Heart right ventricle (tissue), 16 donors: ENCODE measurements at regions not wholly inside any gene's neighbourhood (a gene's known extent, or its start where the extent isn't known, plus 50 kb on each side); places are given as distances from the start of the nearest gene placed in this dataset.

ENCODE experiments used
- ATAC-seq, 8 donors: fragments of 200-7000 bp; cut with Tn5 transposase; one replicate each; pipeline ENCODE4 v1.9.1; 2020; ENCODE audit warnings: mild to moderate bottlenecking in 8 of 8, moderate library complexity in 8 of 8, moderate number of reproducible peaks in 1 of 8
- DNase-seq, 2 donors: peaks; one replicate each; pipeline ENCODE4 v3.0.0-alpha.2; 2020
- H3K27ac ChIP-seq, 10 donors: fragments of 200-600 bp; sonication (generic) in 2 of 10; one replicate each; pipeline versions ENCODE4 v1.5.0 to v1.8.0; 2020 to 2022; ENCODE audit warnings: mild to moderate bottlenecking in 3 of 10
- H3K27me3 ChIP-seq, 7 donors: fragments of 200-600 bp; one replicate each; pipeline ENCODE4 v1.8.0; 2021 to 2022; ENCODE audit warnings: mild to moderate bottlenecking in 2 of 7
- H3K36me3 ChIP-seq, 9 donors: fragments of 200-600 bp; sonication (generic) in 1 of 9; one replicate each; pipeline versions ENCODE4 v1.5.0 to v1.8.0; 2020 to 2022; ENCODE audit warnings: mild to moderate bottlenecking in 2 of 9
- H3K4me1 ChIP-seq, 9 donors: fragments of 200-600 bp; sonication (generic) in 1 of 9; one replicate each; pipeline versions ENCODE4 v1.5.0 to v1.8.0; 2020 to 2022; ENCODE audit warnings: mild to moderate bottlenecking in 4 of 9
- H3K4me3 ChIP-seq, 10 donors: fragments of 200-600 bp; sonication (generic) in 2 of 10; one replicate each; pipeline versions ENCODE4 v1.5.0 to v1.8.0; 2020 to 2022; ENCODE audit warnings: mild to moderate bottlenecking in 7 of 10, moderate library complexity in 2 of 10
- H3K9me3 ChIP-seq, 11 donors: fragments of 200-600 bp in 10 of 11; sonication (generic) in 2 of 11; one replicate each; pipeline versions ENCODE4 v1.5.0 to v1.8.0; 2013 to 2022; ENCODE audit warnings: mild to moderate bottlenecking in 2 of 11, control low read depth in 1 of 11, moderate library complexity in 1 of 11
- WGBS, 2 donors: extraction: QIAGEN DNeasy Blood & Tissue Kit; methylation state at CpG; one replicate each; pipeline ENCODE4 v1.1.7; 2013; ENCODE audit warnings: inconsistent platforms in 1 of 2; 5-methylcytosine and 5-hydroxymethylcytosine counted together
- intact Hi-C, 10 donors: fragments of 100-400 bp; cut with DNase I; formaldehyde crosslinking; loops; one replicate each; pipeline versions ENCODE4 v1.11.1 to v1.14.2; 2022
- TF ChIP-seq, protein P1 (sequence below), 9 donors: fragments of 200-600 bp; sonication (generic) in 2 of 9; IDR thresholded peaks; one replicate each; pipeline versions ENCODE4 v1.5.0 to v1.8.0; 2021 to 2022; ENCODE audit warnings: antibody characterized with exemption in 9 of 9, mild to moderate bottlenecking in 5 of 9, moderate library complexity in 1 of 9
- donor health status: Arrhythmogenic right ventricular cardiomyopathy.
- donor health status: ischemic (EF 13 %, LVEDD 7.1; RV severe dilation, severe dysfunction).
- donor health status: healthy with polysubstance abuse.
- donor health status: DM: no; HTN: yes; CAD: no.
- donor health status: DM: no; HTN: no; CAD: no.
- donor health status: ischemic (EF 25% LVEDD 6.9; RV normal size, moderate dysfunction).
- donor health status: ischemic (EF 25% LVEDD 5.7; RV mildly dilated, moderate dysfunction).
- donor health status: healthy.
- donor health status: DM: yes; HTN: yes; CAD: no.
- donor health status: Ischemic cardiomyopathy.
- donor health status: ischemic (EF 35%, LVEDD 5.7; RV mildly dilated, moderate dysfunction).
- donor health status: nonischemic (EF 11% LVEDD 7.7; RV severe dilation, severe dysfunction).
- donor health status: DM: yes; HTN: yes; CAD: no.
- donor health status: PGD.
- donor health status: ischemic (EF 29% LVEDD 5.4; RV normal size, mild dysfunction).
- donor health status: nonischemic (EF 23%, LVEDD 6.1; RV moderate dilation, normal function).

DNA sequence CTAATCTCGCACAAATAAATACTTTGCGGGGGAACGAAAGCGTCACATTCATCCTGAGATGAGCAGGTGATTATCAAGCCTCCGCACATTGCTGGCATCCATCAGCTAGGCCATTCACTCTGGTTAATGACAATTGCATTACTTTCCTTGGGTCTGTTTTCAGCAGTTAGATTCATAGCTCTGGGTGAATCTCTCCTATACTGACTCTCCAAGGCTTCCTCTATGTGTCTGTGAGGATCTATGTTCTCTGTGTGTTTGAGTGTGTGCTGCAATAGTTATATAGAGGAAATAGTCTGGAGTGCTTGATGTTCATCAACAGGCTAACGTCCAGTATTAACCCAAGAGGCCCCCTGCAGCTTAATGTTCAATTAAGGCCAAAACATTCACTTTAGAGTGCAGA, 133.0 kb upstream of the CTTNBP2NL start:
- Histone ChIP-seq H3K27me3 (no peaks in the 10 kb centered on the region), H3K36me3 (no peaks in the 10 kb centered on the region), H3K4me3 (no peak overlapping the region), H3K4me1 (peaks cover 3 to 57% (median 34%) of the 10 kb centered on the region in 9 donors), H3K9me3 (no peaks in the 10 kb centered on the region), H3K27ac (peak overlapping the region in 3 of 10 donors; percentile 6 to 83 (median 63))
- 64 to 70% methylated on average over 6 of the region's 6 CpGs for WGBS, 2 donors
- TF ChIP-seq, protein P1, sequence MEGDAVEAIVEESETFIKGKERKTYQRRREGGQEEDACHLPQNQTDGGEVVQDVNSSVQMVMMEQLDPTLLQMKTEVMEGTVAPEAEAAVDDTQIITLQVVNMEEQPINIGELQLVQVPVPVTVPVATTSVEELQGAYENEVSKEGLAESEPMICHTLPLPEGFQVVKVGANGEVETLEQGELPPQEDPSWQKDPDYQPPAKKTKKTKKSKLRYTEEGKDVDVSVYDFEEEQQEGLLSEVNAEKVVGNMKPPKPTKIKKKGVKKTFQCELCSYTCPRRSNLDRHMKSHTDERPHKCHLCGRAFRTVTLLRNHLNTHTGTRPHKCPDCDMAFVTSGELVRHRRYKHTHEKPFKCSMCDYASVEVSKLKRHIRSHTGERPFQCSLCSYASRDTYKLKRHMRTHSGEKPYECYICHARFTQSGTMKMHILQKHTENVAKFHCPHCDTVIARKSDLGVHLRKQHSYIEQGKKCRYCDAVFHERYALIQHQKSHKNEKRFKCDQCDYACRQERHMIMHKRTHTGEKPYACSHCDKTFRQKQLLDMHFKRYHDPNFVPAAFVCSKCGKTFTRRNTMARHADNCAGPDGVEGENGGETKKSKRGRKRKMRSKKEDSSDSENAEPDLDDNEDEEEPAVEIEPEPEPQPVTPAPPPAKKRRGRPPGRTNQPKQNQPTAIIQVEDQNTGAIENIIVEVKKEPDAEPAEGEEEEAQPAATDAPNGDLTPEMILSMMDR (IDR thresholded peaks at IDR 0.05), result no peak
- no peak for ATAC-seq
- DNase-seq, result no peak
- intact Hi-C loops, result no loop called here

DNA sequence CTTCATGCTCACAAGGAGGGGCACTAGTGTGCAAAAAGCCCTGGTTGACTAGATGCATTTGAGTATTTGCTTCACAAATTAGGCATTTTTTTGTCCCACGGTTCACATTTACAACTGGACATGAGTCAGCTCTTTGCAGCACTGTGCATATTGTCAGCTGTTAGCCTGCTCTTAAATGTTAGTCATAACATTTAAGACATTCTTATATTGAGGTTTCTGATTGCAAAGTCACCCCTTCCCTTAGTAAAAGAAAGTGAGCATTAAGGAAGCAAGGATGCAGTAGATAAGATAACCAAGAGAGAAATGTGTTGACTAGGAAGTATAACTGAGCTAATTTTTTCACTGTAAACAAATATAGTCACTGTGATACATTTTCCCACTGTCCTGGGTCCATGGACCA, 132.6 kb upstream of the CTTNBP2NL start:
- H3K9me3 ChIP-seq, result no peaks in the 10 kb centered on the region
- no peak overlapping the region for H3K4me3 ChIP-seq
- DNase-seq (no peak), ATAC-seq (peak in 2 of 8 donors; percentile 10 to 29)
- intact Hi-C loops, result no loop called here
- H3K36me3 ChIP-seq, result no peaks in the 10 kb centered on the region
- H3K27me3 ChIP-seq, result no peaks in the 10 kb centered on the region
- 27 to 32% methylated on average over 1 of the region's 1 CpG for WGBS, 2 donors
- TF ChIP-seq, protein P1 (IDR thresholded peaks at IDR 0.05), result no peak
- peaks cover 6 to 61% (median 37%) of the 10 kb centered on the region in 9 donors for H3K4me1 ChIP-seq
- H3K27ac ChIP-seq, result peak overlapping the region in 7 of 10 donors; percentile 14 to 83 (median 57)

DNA sequence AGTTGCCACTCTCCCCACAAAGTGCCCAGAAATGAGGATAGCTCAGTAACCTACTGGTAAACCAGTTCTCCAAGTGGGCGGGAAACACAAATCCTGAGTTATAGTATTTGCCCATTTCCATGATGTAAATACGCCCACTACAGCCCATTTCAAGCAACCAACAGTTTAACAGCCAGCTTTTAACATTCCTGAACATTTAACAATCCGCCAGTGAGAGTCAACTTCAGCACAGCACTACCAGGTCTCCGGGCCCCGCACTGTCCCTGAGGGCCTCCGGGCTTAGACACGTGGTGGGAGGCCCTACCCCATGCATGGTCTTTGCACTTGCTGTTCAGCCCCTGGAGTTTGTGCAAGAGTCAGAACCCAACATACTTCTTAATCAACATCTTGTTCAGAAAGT, 132.0 kb upstream of the CTTNBP2NL start:
- intact Hi-C loops, result no loop called here
- TF ChIP-seq, protein P1 (IDR thresholded peaks at IDR 0.05), result no peak
- H3K27ac ChIP-seq, result peak overlapping the region in 7 of 10 donors; percentile 41 to 83 (median 58)
- H3K9me3 ChIP-seq, result no peaks in the 10 kb centered on the region
- DNase-seq (no peak), ATAC-seq (peak in 7 of 8 donors; percentile 30 to 52 (median 42))
- H3K4me3 ChIP-seq, result no peak overlapping the region
- no peaks in the 10 kb centered on the region for H3K27me3 ChIP-seq
- peaks cover 6 to 63% (median 37%) of the 10 kb centered on the region in 9 donors for H3K4me1 ChIP-seq
- WGBS, 2 donors, result 72 to 73% methylated on average over 7 of the region's 7 CpGs
- no peaks in the 10 kb centered on the region for H3K36me3 ChIP-seq

DNA sequence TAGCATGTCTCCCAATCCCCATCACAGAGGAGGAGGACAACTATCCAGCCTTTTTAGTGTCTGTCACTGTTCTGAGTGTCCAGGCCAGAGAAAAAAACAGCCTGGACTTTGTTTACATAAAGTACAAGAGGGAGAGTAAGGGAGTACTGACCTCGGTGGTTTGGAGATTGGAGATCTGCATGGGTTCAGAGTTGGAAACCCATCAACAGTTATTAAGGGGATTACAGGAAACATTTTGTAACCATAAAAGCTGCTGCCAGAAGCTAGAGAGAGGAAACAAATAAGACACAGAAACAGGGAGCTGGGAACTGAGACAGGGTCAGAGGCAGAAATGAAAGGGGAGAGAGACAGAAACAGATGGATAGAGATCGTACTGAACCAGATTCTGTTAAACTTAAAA, 131.5 kb upstream of the CTTNBP2NL start:
- H3K4me1 ChIP-seq, result peaks cover 6 to 63% (median 37%) of the 10 kb centered on the region in 9 donors
- intact Hi-C loops, result no loop called here
- DNase-seq, result peak in 1 of 2 donors; percentile 14

More for the DNA sequence above, 131.5 kb upstream of the CTTNBP2NL start:
- peak; percentile 40 to 73 (median 62) for ATAC-seq
- WGBS, 2 donors, result 44 to 54% methylated on average over 2 of the region's 2 CpGs
- Histone ChIP-seq H3K9me3 (no peaks in the 10 kb centered on the region), H3K27me3 (no peaks in the 10 kb centered on the region), H3K4me3 (no peak overlapping the region), H3K27ac (peak overlapping the region in 8 of 10 donors; percentile 24 to 83 (median 58)), H3K36me3 (no peaks in the 10 kb centered on the region)
- TF ChIP-seq, protein P1 (IDR thresholded peaks at IDR 0.05), result no peak
